HUES48 (cell line): ENCODE measurements at regions not wholly inside any gene's neighbourhood (a gene's known extent, or its start where the extent isn't known, plus 50 kb on each side); places are given as distances from the start of the nearest gene placed in this dataset.

ENCODE experiments used
- H3K27ac ChIP-seq: one replicate; pipeline ENCODE4 v1.7.0; 2013; ENCODE audit warnings: low read depth, low read length, inconsistent platforms
- H3K27me3 ChIP-seq: 2 replicates; pipeline ENCODE4 v1.6.1; 2013; ENCODE audit warnings: mild to moderate bottlenecking, low read length; ENCODE audit not compliant: control insufficient read depth, insufficient read depth
- H3K36me3 ChIP-seq: 2 replicates; pipeline ENCODE4 v1.6.1; 2013; ENCODE audit warnings: low read length; ENCODE audit not compliant: control insufficient read depth, insufficient read depth
- H3K4me1 ChIP-seq: 2 replicates; pipeline ENCODE4 v1.6.1; 2013; ENCODE audit warnings: mild to moderate bottlenecking, low read length; ENCODE audit not compliant: control insufficient read depth, insufficient read depth
- H3K4me3 ChIP-seq: 2 replicates; pipeline ENCODE4 v1.5.1; 2013; ENCODE audit warnings: mild to moderate bottlenecking, low read depth, low read length
- H3K9ac ChIP-seq: 2 replicates; pipeline ENCODE4 v1.6.1; 2013; ENCODE audit warnings: mild to moderate bottlenecking, low read depth, low read length, moderate library complexity
- H3K9me3 ChIP-seq: 2 replicates; pipeline ENCODE4 v1.6.1; 2013; ENCODE audit warnings: low read length; ENCODE audit not compliant: control insufficient read depth, insufficient read depth

DNA sequence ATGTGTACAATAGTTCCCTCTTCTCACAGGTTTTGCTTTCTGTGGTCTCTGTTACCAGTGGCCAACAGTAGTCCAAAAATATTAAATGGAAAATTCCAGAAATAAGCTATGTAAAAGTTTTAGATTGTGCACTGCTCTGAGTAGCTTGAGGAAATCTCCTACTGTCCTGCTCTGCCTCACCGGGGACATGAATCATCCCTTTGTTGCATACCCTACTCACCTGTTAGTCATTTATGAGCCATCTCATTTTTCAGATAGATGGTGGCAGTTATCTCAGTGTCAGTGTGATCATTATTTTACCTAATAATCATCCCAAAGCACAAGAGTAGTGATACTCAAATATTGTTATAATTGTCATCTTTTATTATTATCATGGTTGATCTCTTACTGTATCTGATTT is 688.1 kb downstream of the PLA2G4A start:
- no peak overlapping the region for H3K9ac ChIP-seq
- H3K4me3 ChIP-seq = no peak overlapping the region
- peaks cover 9% of the 10 kb centered on the region for H3K4me1 ChIP-seq
- H3K27ac ChIP-seq = no peak overlapping the region
- H3K27me3 ChIP-seq = no peaks in the 10 kb centered on the region
- no peaks in the 10 kb centered on the region for H3K9me3 ChIP-seq
- H3K36me3 ChIP-seq = no peaks in the 10 kb centered on the region

DNA sequence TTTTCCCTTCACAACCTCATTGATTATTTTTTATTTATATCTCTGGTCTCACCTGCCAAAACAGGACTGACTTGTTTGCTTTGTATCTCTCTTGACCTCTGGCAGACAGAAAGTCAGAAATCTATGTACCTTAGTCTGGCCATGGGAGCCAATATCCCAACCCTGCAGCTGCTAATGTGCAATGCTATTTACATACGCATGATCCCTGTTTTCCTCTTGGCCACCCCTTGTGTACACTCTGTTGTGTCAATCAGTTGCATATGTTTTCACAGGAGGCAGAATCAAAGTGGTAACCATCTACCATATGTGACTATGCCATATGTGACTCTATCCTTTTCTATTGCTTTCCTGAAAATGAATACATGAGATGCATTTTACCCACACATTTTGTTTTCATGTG is 688.8 kb downstream of the PLA2G4A start:
- Histone ChIP-seq H3K9ac (no peak overlapping the region), H3K4me3 (no peak overlapping the region), H3K27me3 (no peaks in the 10 kb centered on the region), H3K4me1 (peaks cover 9% of the 10 kb centered on the region), H3K27ac (no peak overlapping the region), H3K36me3 (no peaks in the 10 kb centered on the region), H3K9me3 (no peaks in the 10 kb centered on the region)

DNA sequence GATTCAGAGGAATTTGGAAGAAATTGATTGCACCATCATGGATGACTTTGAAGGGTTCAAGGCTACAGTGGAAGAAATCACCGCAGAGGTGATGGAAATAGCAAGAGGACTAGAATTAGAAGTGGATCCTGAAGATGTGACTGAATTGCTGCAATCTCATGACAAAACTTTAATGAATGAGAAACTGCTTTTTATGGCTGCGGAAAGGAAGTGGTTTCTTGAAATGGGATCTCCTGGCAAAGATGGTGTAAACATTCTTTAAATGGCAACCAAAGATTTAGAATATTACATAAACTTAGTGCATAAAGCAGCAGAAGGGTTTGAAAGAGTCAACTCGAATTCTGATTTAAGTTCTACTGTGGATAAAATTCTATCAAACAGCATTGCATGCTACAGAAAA is 698.6 kb downstream of the PLA2G4A start:
- no peaks in the 10 kb centered on the region for H3K27me3 ChIP-seq
- no peaks in the 10 kb centered on the region for H3K36me3 ChIP-seq
- no peaks in the 10 kb centered on the region for H3K4me1 ChIP-seq
- H3K9me3 ChIP-seq = no peaks in the 10 kb centered on the region
- H3K9ac ChIP-seq = no peak overlapping the region
- no peak overlapping the region for H3K27ac ChIP-seq
- no peak overlapping the region for H3K4me3 ChIP-seq

DNA sequence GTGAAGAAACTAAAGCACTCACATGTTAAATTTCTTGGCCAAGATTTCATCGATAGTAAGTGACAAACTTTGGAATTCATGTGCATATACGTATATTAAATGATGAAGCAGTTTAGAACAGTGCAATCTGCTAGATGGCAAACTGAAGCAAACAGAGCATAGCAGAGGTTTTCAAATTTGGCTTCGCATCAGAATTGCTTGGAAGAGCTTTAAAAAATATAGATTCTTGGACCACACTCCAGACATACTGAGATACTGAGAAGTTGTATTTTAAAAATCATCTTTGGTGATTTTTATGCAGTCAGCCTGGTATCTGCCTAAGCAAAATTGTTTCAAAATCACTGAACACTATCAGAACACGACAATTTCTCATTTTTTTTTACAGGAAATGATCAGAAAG is 709.2 kb downstream of the PLA2G4A start:
- H3K4me3 ChIP-seq = no peak overlapping the region
- no peak overlapping the region for H3K9ac ChIP-seq
- H3K27ac ChIP-seq = no peak overlapping the region
- H3K27me3 ChIP-seq = no peaks in the 10 kb centered on the region
- no peaks in the 10 kb centered on the region for H3K4me1 ChIP-seq
- H3K9me3 ChIP-seq = no peaks in the 10 kb centered on the region
- H3K36me3 ChIP-seq = no peaks in the 10 kb centered on the region

DNA sequence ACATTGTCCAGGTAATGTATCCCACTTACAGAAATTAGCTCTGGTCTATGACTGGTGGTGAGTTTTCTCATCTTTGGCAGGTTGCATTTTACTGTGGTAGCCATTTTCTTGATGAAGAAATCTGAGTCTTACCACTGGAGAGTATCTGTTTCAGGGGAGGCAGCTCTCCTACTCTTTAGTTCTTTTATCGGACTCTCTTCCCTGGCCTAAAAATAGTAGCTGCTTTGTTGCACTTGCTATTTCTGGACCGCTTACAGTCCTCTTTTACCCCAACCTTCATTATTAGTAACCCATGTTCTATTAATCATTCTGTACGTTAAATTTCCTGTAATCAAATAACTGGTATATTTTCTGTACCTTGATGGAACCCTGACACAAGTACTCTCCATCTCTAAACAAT is 720.8 kb downstream of the PLA2G4A start:
- H3K27me3 ChIP-seq = no peaks in the 10 kb centered on the region
- no peaks in the 10 kb centered on the region for H3K4me1 ChIP-seq
- H3K9me3 ChIP-seq = no peaks in the 10 kb centered on the region; the same call in 1 of the 2 replicates
- no peaks in the 10 kb centered on the region for H3K36me3 ChIP-seq
- no peak overlapping the region for H3K27ac ChIP-seq
- no peak overlapping the region for H3K9ac ChIP-seq
- H3K4me3 ChIP-seq = no peak overlapping the region

DNA sequence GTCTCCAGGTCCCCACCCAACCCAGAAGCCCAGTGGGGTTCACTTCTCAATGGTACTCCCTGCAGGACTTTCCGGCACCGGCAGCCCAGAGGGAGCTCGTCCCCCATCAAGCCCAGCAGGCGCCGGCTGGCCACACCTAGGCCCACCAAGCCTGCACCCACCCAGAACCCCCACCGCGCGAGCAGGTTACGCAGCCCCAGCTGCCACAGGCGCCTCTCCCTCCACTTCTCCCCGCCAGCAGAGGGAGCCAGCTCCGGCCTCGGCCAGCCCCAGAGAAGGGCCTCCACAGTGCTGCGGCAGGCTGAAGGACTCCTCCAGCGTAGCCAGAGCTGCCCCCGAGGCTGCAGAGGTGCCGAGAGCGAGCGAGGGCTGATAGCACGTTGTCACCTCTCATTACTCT is 722.3 kb downstream of the PLA2G4A start:
- no peaks in the 10 kb centered on the region for H3K4me1 ChIP-seq
- no peak overlapping the region for H3K4me3 ChIP-seq
- H3K27me3 ChIP-seq = no peaks in the 10 kb centered on the region
- H3K9ac ChIP-seq = no peak overlapping the region
- H3K36me3 ChIP-seq = no peaks in the 10 kb centered on the region
- H3K9me3 ChIP-seq = no peaks in the 10 kb centered on the region; the same call in 1 of the 2 replicates
- no peak overlapping the region for H3K27ac ChIP-seq

DNA sequence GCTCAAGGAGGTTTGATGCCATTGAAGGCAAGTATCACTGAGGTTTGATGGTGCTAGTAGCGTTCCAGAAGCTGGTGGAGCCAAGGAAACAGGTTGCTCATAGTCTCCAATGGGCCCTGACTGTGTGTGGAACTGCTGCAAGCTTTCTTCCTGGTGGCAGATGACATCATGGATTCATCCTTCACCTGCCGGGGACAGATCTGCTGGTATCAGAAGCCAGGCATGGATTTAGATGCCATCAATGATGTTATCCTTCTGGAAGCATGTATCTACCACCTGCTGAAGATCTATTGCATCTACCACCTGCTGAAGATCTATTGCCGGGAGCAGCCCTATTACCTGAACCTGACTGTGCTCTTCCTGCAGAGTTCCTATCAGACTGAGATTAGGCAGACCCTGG is 734.4 kb downstream of the PLA2G4A start:
- no peaks in the 10 kb centered on the region for H3K36me3 ChIP-seq
- no peak overlapping the region for H3K4me3 ChIP-seq
- no peak overlapping the region for H3K9ac ChIP-seq
- H3K27me3 ChIP-seq = no peaks in the 10 kb centered on the region
- H3K4me1 ChIP-seq = no peaks in the 10 kb centered on the region
- H3K9me3 ChIP-seq = no peaks in the 10 kb centered on the region
- no peak overlapping the region for H3K27ac ChIP-seq

DNA sequence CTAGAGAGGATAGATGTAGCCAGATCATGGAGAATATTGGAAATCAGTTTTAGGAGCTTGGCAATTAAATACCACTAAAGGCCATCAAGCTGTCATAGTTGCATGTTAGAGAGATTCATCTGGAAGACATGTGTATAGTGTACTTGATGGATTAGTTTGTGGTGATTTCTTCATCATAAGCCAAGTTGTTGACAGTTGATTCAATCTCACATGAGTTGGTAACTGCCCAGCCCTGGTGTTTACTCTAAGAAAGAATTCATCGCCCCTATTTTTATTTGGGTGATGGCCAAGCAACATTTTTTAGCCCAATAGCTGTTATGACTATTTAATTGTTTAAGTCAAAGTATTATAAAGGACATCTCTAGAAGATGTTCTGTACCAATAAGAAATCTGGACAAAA is 737.6 kb downstream of the PLA2G4A start:
- Histone ChIP-seq H3K36me3 (no peaks in the 10 kb centered on the region), H3K27me3 (no peaks in the 10 kb centered on the region), H3K9ac (no peak overlapping the region), H3K4me1 (no peaks in the 10 kb centered on the region), H3K27ac (no peak overlapping the region), H3K4me3 (no peak overlapping the region), H3K9me3 (no peaks in the 10 kb centered on the region)

DNA sequence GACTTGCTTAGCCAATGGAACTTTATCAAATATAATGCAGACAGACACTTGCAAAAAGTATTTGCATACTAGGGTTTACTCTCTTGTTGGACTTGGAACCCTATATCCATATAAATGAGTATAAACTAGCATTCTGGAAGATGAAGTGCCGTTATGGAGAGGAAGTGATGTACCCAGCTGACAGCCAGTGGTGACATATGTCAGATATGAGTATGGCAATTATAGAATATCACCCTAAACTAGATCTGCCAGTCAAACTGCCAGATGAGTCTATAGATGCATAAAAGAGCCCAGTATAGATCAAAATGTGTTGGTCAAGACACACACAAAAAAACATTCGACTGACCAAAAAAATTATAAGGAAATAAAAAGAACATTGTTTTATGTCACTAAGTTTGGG is 739.3 kb downstream of the PLA2G4A start:
- Histone ChIP-seq H3K27ac (no peak overlapping the region), H3K27me3 (no peaks in the 10 kb centered on the region), H3K36me3 (no peaks in the 10 kb centered on the region), H3K9me3 (no peaks in the 10 kb centered on the region), H3K9ac (no peak overlapping the region), H3K4me1 (no peaks in the 10 kb centered on the region), H3K4me3 (no peak overlapping the region)

DNA sequence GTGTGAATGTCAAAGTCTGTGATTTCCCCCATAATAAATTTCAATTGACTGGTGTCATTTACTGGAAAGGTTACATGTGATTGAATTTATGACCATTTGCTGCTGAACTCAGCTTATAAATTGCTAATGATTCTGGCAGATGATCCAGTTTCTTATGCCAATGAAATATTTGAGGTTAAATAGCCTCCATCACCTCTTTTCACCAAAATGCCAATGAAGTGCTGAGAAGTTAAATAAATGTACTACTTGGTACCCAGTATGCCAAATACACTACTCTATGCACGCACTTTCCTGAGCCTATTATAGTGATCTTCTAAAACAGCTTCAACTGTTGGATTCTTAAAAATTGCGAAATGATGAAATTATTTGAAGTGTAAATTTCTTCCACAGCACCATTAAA is 741.4 kb downstream of the PLA2G4A start:
- H3K27ac ChIP-seq = no peak overlapping the region
- no peaks in the 10 kb centered on the region for H3K9me3 ChIP-seq
- H3K4me3 ChIP-seq = no peak overlapping the region
- H3K4me1 ChIP-seq = no peaks in the 10 kb centered on the region
- no peaks in the 10 kb centered on the region for H3K36me3 ChIP-seq
- no peak overlapping the region for H3K9ac ChIP-seq
- no peaks in the 10 kb centered on the region for H3K27me3 ChIP-seq

DNA sequence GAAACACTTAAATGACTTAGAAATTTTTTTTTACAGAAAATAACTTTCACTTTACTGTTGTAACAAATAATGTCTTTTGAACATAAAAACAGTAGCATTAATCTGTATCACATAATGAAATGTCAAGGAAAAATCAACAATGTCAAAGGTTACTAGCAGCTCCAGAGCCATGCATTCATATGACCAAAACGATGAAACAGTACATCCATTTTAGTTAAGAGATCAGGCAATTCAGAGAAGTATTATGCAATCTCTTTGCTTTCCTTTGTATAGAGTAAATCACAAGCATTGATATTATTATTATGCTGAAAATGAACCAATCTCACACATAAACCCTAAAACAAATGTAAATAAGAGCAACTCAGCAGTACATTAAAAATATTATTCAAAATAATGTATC is 748.9 kb downstream of the PLA2G4A start:
- no peak overlapping the region for H3K4me3 ChIP-seq
- H3K36me3 ChIP-seq = no peaks in the 10 kb centered on the region
- no peaks in the 10 kb centered on the region for H3K27me3 ChIP-seq
- no peaks in the 10 kb centered on the region for H3K9me3 ChIP-seq
- no peak overlapping the region for H3K27ac ChIP-seq
- H3K4me1 ChIP-seq = no peaks in the 10 kb centered on the region
- H3K9ac ChIP-seq = no peak overlapping the region

DNA sequence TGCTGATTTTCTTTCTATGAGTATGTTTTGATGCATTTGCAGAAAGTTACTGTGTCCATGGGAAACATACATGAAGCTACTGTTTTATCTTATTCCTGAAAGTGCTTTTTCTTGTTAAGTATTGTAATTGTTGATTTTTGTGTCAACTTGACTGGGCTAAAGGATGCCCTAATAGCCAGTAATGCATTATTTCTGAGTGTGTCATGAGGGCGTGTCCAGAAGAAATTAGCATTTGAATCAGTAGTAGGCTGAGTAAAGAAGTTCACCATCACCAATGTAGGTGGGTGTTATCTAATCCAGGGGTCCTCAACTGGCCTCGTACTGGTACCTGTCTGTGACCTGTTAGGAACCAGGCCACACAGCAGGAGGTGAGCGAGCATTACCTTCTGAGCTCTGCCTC is 760.2 kb downstream of the PLA2G4A start:
- Histone ChIP-seq H3K9ac (no peak overlapping the region), H3K4me1 (no peaks in the 10 kb centered on the region), H3K36me3 (no peaks in the 10 kb centered on the region), H3K9me3 (no peaks in the 10 kb centered on the region), H3K4me3 (no peak overlapping the region), H3K27ac (no peak overlapping the region), H3K27me3 (no peaks in the 10 kb centered on the region)
